OCI-LY7 (cell line): ENCODE measurements at regions not wholly inside any gene's neighbourhood (a gene's known extent, or its start where the extent isn't known, plus 50 kb on each side); places are given as distances from the start of the nearest gene placed in this dataset.

Source experiments
- EZH2phosphoT487 ChIP-seq: fragments of 200-600 bp; sonication (generic); IDR thresholded peaks from 2 replicates; pipeline ENCODE4 v1.6.1; 2018; ENCODE audit warnings: low read depth, borderline replicate concordance, mild to moderate bottlenecking, mixed run types, antibody characterized with exemption, low read length, moderate library complexity, mixed read lengths
- TF ChIP-seq, protein P1 (sequence below): fragments of 200-600 bp; sonication (generic); conservative IDR thresholded peaks from 2 replicates; pipeline ENCODE4 v1.5.1; 2014; ENCODE audit warnings: mild to moderate bottlenecking, antibody characterized with exemption, low read length, moderate library complexity, mixed read lengths

DNA sequence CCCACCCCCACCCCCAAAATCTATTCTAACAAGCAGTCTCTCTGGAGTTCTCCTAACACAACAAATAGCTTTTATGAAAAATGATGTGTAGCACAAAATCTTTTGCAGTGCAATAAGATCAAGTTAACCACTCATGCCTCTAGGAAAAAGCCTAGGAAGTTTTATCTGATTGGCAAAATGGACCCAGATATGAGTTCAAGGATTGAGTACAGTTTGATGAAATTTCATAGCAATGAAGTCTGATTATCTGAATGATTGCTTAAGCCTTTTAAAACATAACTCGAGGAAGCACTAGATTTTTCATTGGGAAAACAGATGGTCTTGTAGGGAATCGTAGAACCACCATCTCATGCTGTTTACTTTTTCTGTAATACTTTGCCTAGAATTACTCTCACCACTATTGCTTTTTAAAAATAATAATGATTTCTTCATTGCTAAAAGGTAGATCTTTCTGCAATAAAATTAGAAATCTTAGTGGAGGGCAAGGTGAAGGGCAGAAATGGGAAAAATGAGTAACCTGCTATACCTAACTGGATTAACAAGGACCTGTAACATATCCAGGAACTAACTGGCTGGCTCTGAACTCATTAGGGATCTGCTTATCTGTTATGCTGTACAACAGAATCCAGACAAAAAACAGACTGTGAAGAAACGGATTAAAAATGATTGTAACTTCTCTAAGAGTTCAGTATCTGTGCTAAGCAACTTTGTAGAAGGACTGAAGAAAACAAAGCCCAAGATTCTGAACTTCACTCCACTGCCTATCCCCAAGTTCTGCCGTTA is 73.7 kb upstream of the ETAA1 start:
- TF ChIP-seq, protein P1, sequence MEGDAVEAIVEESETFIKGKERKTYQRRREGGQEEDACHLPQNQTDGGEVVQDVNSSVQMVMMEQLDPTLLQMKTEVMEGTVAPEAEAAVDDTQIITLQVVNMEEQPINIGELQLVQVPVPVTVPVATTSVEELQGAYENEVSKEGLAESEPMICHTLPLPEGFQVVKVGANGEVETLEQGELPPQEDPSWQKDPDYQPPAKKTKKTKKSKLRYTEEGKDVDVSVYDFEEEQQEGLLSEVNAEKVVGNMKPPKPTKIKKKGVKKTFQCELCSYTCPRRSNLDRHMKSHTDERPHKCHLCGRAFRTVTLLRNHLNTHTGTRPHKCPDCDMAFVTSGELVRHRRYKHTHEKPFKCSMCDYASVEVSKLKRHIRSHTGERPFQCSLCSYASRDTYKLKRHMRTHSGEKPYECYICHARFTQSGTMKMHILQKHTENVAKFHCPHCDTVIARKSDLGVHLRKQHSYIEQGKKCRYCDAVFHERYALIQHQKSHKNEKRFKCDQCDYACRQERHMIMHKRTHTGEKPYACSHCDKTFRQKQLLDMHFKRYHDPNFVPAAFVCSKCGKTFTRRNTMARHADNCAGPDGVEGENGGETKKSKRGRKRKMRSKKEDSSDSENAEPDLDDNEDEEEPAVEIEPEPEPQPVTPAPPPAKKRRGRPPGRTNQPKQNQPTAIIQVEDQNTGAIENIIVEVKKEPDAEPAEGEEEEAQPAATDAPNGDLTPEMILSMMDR: no peak
- no peak for TF ChIP-seq EZH2phosphoT487
